HFFc6 (cell line): ENCODE measurements at regions not wholly inside any gene's neighbourhood (a gene's known extent, or its start where the extent isn't known, plus 50 kb on each side); places are given as distances from the start of the nearest gene placed in this dataset.

Experiments used
- DNase-seq: peaks from one replicate; pipeline ENCODE4 v3.0.0-alpha.2; 2018
- H3K27ac Mint-ChIP-seq: 2 replicates; pipeline ENCODE4 v1.8.0; 2020; ENCODE audit warnings: mild to moderate bottlenecking, mixed read lengths
- H3K27me3 Mint-ChIP-seq: 2 replicates; pipeline ENCODE4 v1.8.0; 2021; ENCODE audit warnings: mild to moderate bottlenecking, moderate library complexity, mixed read lengths; ENCODE audit not compliant: insufficient read depth
- H3K36me3 Mint-ChIP-seq: 2 replicates; pipeline ENCODE4 v1.8.0; 2021; ENCODE audit warnings: low read depth, mixed read lengths
- H3K4me1 Mint-ChIP-seq: 2 replicates; pipeline ENCODE4 v1.8.0; 2020; ENCODE audit warnings: low read depth, mixed read lengths
- H3K4me3 Mint-ChIP-seq: 2 replicates; pipeline ENCODE4 v1.8.0; 2020; ENCODE audit warnings: mild to moderate bottlenecking, moderate library complexity, mixed read lengths
- H3K9me3 Mint-ChIP-seq: 2 replicates; pipeline ENCODE4 v1.8.0; 2020; ENCODE audit warnings: mild to moderate bottlenecking, mixed read lengths
- CTCF ChIP-seq: fragments of 200-600 bp; sonication (generic); IDR thresholded peaks from 2 replicates; pipeline ENCODE4 v1.5.0; 2021; ENCODE audit warnings: antibody characterized with exemption, mild to moderate bottlenecking

- Mint-ChIP-seq H3K36me3 (peaks cover 33% of the 10 kb centered on the region), H3K9me3 (peaks cover 4% of the 10 kb centered on the region), H3K27ac (no peak overlapping the region), H3K4me1 (peaks cover 37% of the 10 kb centered on the region), H3K4me3 (no peak overlapping the region), H3K27me3 (no peaks in the 10 kb centered on the region; the same call in 1 of the 2 replicates)
- no peak for DNase-seq
- TF ChIP-seq CTCF = no peak
Measured at GRCh38 chr6:133772567-133772966, 116.3 kb upstream of the TCF21 start.

GRCh38 chr6:133773776-133774175, 115.1 kb upstream of the TCF21 start:
- no peak for TF ChIP-seq CTCF
- DNase-seq = no peak
- Mint-ChIP-seq H3K36me3 (peaks cover 33% of the 10 kb centered on the region), H3K4me3 (no peak overlapping the region), H3K4me1 (peaks cover 34% of the 10 kb centered on the region), H3K27me3 (no peaks in the 10 kb centered on the region; the same call in 1 of the 2 replicates), H3K9me3 (peaks cover 4% of the 10 kb centered on the region), H3K27ac (peak overlapping the region; percentile 90)

GRCh38 chr6:133774356-133774755, 114.6 kb upstream of the TCF21 start:
- no peaks in the 10 kb centered on the region; the same call in 1 of the 2 replicates for H3K27me3 Mint-ChIP-seq
- H3K36me3 Mint-ChIP-seq = peaks cover 33% of the 10 kb centered on the region
- H3K4me3 Mint-ChIP-seq = no peak overlapping the region
- H3K4me1 Mint-ChIP-seq = peaks cover 33% of the 10 kb centered on the region
- peak overlapping the region; percentile 90 for H3K27ac Mint-ChIP-seq
- H3K9me3 Mint-ChIP-seq = peaks cover 4% of the 10 kb centered on the region
- TF ChIP-seq CTCF = no peak
- peak; percentile 67 for DNase-seq

GRCh38 chr6:133778414-133779130, 110.3 kb upstream of the TCF21 start:
- TF ChIP-seq CTCF = no peak
- peak overlapping the region; percentile 15; the same call in 1 of the 2 replicates for H3K27ac Mint-ChIP-seq
- peaks cover 21% of the 10 kb centered on the region for H3K36me3 Mint-ChIP-seq
- peaks cover 4% of the 10 kb centered on the region for H3K9me3 Mint-ChIP-seq
- H3K4me3 Mint-ChIP-seq = no peak overlapping the region; the same call in 1 of the 2 replicates
- peaks cover 37% of the 10 kb centered on the region for H3K4me1 Mint-ChIP-seq
- H3K27me3 Mint-ChIP-seq = no peaks in the 10 kb centered on the region
- DNase-seq = peak; percentile 77

GRCh38 chr6:133779916-133780695, 108.8 kb upstream of the TCF21 start:
- peaks cover 23% of the 10 kb centered on the region for H3K4me1 Mint-ChIP-seq
- DNase-seq = no peak
- no peak for TF ChIP-seq CTCF
- peaks cover 6% of the 10 kb centered on the region; the same call in 1 of the 2 replicates for H3K36me3 Mint-ChIP-seq
- H3K9me3 Mint-ChIP-seq = no peaks in the 10 kb centered on the region
- H3K27ac Mint-ChIP-seq = no peak overlapping the region
- no peaks in the 10 kb centered on the region for H3K27me3 Mint-ChIP-seq
- no peak overlapping the region for H3K4me3 Mint-ChIP-seq
